ENCODE measurements at regions not wholly inside any gene's neighbourhood (a gene's known extent, or its start where the extent isn't known, plus 50 kb on each side); places are given as distances from the start of the nearest gene placed in this dataset.

DNA sequence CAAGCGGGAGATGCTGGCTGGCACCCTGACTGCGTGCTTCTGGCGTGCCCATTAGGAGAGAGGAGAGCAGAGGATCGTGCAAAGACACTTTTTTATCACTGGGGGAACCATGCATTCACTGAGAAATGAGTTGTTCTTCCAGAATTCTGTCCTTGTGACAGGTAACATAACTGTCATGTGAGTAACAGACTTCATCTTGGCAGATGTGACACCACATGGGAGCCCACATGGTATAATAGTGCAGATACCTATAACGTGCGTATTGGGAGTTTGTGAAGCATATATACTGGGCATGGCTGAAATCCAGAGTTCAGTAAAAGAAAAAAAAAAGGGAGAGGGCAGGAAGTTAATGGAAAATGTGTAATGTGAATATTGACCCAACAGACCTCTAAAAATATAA, 159.6 kb upstream of the BACE2 start:
- TF ChIP-seq, protein P1, sequence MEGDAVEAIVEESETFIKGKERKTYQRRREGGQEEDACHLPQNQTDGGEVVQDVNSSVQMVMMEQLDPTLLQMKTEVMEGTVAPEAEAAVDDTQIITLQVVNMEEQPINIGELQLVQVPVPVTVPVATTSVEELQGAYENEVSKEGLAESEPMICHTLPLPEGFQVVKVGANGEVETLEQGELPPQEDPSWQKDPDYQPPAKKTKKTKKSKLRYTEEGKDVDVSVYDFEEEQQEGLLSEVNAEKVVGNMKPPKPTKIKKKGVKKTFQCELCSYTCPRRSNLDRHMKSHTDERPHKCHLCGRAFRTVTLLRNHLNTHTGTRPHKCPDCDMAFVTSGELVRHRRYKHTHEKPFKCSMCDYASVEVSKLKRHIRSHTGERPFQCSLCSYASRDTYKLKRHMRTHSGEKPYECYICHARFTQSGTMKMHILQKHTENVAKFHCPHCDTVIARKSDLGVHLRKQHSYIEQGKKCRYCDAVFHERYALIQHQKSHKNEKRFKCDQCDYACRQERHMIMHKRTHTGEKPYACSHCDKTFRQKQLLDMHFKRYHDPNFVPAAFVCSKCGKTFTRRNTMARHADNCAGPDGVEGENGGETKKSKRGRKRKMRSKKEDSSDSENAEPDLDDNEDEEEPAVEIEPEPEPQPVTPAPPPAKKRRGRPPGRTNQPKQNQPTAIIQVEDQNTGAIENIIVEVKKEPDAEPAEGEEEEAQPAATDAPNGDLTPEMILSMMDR (IDR thresholded peaks at IDR 0.05; ENCODE audit: insufficient read depth, low read depth, low read length): no peak
- TF ChIP-seq EZH2 (IDR thresholded peaks at IDR 0.05; ENCODE audit: insufficient read depth, low read length): no peak

Measured in astrocyte (in vitro differentiated cells and primary cell).